DMS114 treated with DMSO at 0.1 percent for 48 hours (cell line): ENCODE measurements at regions not wholly inside any gene's neighbourhood (a gene's known extent, or its start where the extent isn't known, plus 50 kb on each side); places are given as distances from the start of the nearest gene placed in this dataset.
"Not testable (repeated sequence)": the region's sequence is repeated elsewhere in the genome, so short reads cannot be mapped to it uniquely, and the experiment has no call there.

ENCODE experiments used
- DNase-seq: peaks from one replicate; lab custom pipeline; 2025; ENCODE audit not compliant: unreplicated experiment; lab: John Stamatoyannopoulos, UW

- DNase-seq: no peak
These were observed 699.9 kb upstream of the MEF2C start for GRCh38 chr5:89582768-89583339.

GRCh38 chr5:89580976-89581375 is 698.0 kb upstream of the MEF2C start:
- no peak for DNase-seq

- no peak for DNase-seq
These were observed 692.3 kb upstream of the MEF2C start for GRCh38 chr5:89575319-89575718.

- no peak for DNase-seq
These were observed 690.4 kb upstream of the MEF2C start for GRCh38 chr5:89573345-89573744.

- DNase-seq: no peak
These were observed 689.7 kb upstream of the MEF2C start for GRCh38 chr5:89572696-89573095.

GRCh38 chr5:89570557-89570956 is 687.6 kb upstream of the MEF2C start:
- DNase-seq: no peak

- no peak for DNase-seq
These were observed 683.4 kb upstream of the MEF2C start for GRCh38 chr5:89566340-89566739.

- DNase-seq: no peak
These were observed 677.7 kb upstream of the MEF2C start for GRCh38 chr5:89560696-89561095.

GRCh38 chr5:89556215-89556913 is 673.4 kb upstream of the MEF2C start:
- DNase-seq: no peak

GRCh38 chr5:89546657-89547056 is 663.7 kb upstream of the MEF2C start:
- no peak for DNase-seq

GRCh38 chr5:89545626-89546025 is 662.6 kb upstream of the MEF2C start:
- DNase-seq: no peak

- no peak for DNase-seq
These were observed 662.1 kb upstream of the MEF2C start for GRCh38 chr5:89545076-89545475.

GRCh38 chr5:89542736-89543135 is 659.8 kb upstream of the MEF2C start:
- DNase-seq: no peak

- DNase-seq: no peak
These were observed 654.8 kb upstream of the MEF2C start for GRCh38 chr5:89537800-89538199.

- DNase-seq: no peak
These were observed 653.0 kb upstream of the MEF2C start for GRCh38 chr5:89536020-89536419.

- no peak for DNase-seq
These were observed 652.4 kb upstream of the MEF2C start for GRCh38 chr5:89535411-89535810.

GRCh38 chr5:89534331-89534730 is 651.3 kb upstream of the MEF2C start:
- DNase-seq: no peak

GRCh38 chr5:89524785-89525184 is 641.8 kb upstream of the MEF2C start:
- DNase-seq: no peak

GRCh38 chr5:89523867-89524266 is 640.9 kb upstream of the MEF2C start:
- not testable (repeated sequence) for DNase-seq

GRCh38 chr5:89520771-89521170 is 637.8 kb upstream of the MEF2C start:
- DNase-seq: no peak

GRCh38 chr5:89513299-89514044 is 630.5 kb upstream of the MEF2C start:
- no peak for DNase-seq

- no peak for DNase-seq
These were observed 621.1 kb upstream of the MEF2C start for GRCh38 chr5:89504051-89504450.
